HL-60 (cell line): ENCODE measurements at regions not wholly inside any gene's neighbourhood (a gene's known extent, or its start where the extent isn't known, plus 50 kb on each side); places are given as distances from the start of the nearest gene placed in this dataset.
"Not testable (repeated sequence)": the region's sequence is repeated elsewhere in the genome, so short reads cannot be mapped to it uniquely, and the experiment has no call there.

Experiments
- DNase-seq, 2 experiments: peaks; one replicate each; pipeline ENCODE4 v3.0.0-alpha.2; 2010 to 2020; ENCODE audit warnings: low read depth in 1 of 2, low spot score in 1 of 2
- H3K27ac ChIP-seq: fragments of 250-450 bp; sonication (Bioruptor Pico); replicated peaks from 2 replicates; pipeline ENCODE4 v1.5.1; 2020; ENCODE audit warnings: mild to moderate bottlenecking, moderate library complexity
- H3K27me3 ChIP-seq: fragments of 250-450 bp; sonication (Bioruptor Pico); 2 replicates; pipeline ENCODE4 v1.5.1; 2021; ENCODE audit warnings: mild to moderate bottlenecking, moderate library complexity; ENCODE audit not compliant: insufficient read depth, poor library complexity, severe bottlenecking
- H3K4me3 ChIP-seq: replicated peaks from 2 replicates; pipeline ENCODE4 v1.5.1; 2011; ENCODE audit warnings: mild to moderate bottlenecking, control low read depth, low read length; ENCODE audit not compliant: insufficient read depth
- GABPA ChIP-seq: IDR thresholded peaks from 2 replicates; pipeline ENCODE4 v1.6.1; 2012; ENCODE audit warnings: low read depth
- POLR2AphosphoS5 ChIP-seq: IDR thresholded peaks from 2 replicates; pipeline ENCODE4 v1.6.1; 2012; ENCODE audit warnings: low read depth
- SPI1 ChIP-seq: IDR thresholded peaks from 2 replicates; pipeline ENCODE4 v1.6.1; 2012; ENCODE audit warnings: low read depth, mild to moderate bottlenecking, borderline replicate concordance
- TF ChIP-seq, protein P1 (sequence below): IDR thresholded peaks from one replicate; pipeline ENCODE4 v1.5.1; 2011; ENCODE audit warnings: low read length, control low read depth, inconsistent platforms; ENCODE audit not compliant: insufficient read depth
- TF ChIP-seq, protein P2 (sequence below): IDR thresholded peaks from 2 replicates; pipeline ENCODE4 v1.6.1; 2012; ENCODE audit warnings: low read depth; ENCODE audit not compliant: insufficient replicate concordance

DNA sequence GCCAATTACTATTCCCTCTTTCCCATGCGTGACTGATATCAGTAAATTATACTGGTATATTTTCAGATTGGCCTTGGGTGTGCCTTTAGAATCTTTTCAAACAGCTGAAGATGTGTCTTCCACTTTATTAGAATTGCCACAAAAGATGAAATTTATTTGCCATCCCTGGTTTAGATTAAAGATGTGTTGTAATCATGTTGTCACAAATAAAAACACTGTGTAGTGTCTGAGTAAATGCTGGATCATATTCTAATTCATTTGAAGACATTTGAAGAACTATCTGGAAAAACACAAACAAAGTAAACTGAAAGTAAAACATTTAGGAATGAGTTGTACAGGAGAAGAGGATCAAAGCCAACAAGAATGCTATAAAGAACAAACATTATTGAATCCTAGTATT, 339.7 kb upstream of the COL8A1 start:
- Histone ChIP-seq H3K27ac (no peak overlapping the region), H3K27me3 (no peaks in the 10 kb centered on the region), H3K4me3 (no peak overlapping the region)
- TF ChIP-seq, protein P1, sequence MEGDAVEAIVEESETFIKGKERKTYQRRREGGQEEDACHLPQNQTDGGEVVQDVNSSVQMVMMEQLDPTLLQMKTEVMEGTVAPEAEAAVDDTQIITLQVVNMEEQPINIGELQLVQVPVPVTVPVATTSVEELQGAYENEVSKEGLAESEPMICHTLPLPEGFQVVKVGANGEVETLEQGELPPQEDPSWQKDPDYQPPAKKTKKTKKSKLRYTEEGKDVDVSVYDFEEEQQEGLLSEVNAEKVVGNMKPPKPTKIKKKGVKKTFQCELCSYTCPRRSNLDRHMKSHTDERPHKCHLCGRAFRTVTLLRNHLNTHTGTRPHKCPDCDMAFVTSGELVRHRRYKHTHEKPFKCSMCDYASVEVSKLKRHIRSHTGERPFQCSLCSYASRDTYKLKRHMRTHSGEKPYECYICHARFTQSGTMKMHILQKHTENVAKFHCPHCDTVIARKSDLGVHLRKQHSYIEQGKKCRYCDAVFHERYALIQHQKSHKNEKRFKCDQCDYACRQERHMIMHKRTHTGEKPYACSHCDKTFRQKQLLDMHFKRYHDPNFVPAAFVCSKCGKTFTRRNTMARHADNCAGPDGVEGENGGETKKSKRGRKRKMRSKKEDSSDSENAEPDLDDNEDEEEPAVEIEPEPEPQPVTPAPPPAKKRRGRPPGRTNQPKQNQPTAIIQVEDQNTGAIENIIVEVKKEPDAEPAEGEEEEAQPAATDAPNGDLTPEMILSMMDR: no peak
- TF ChIP-seq POLR2AphosphoS5: no peak
- TF ChIP-seq SPI1: no peak
- no peak for TF ChIP-seq GABPA
- TF ChIP-seq, protein P2, sequence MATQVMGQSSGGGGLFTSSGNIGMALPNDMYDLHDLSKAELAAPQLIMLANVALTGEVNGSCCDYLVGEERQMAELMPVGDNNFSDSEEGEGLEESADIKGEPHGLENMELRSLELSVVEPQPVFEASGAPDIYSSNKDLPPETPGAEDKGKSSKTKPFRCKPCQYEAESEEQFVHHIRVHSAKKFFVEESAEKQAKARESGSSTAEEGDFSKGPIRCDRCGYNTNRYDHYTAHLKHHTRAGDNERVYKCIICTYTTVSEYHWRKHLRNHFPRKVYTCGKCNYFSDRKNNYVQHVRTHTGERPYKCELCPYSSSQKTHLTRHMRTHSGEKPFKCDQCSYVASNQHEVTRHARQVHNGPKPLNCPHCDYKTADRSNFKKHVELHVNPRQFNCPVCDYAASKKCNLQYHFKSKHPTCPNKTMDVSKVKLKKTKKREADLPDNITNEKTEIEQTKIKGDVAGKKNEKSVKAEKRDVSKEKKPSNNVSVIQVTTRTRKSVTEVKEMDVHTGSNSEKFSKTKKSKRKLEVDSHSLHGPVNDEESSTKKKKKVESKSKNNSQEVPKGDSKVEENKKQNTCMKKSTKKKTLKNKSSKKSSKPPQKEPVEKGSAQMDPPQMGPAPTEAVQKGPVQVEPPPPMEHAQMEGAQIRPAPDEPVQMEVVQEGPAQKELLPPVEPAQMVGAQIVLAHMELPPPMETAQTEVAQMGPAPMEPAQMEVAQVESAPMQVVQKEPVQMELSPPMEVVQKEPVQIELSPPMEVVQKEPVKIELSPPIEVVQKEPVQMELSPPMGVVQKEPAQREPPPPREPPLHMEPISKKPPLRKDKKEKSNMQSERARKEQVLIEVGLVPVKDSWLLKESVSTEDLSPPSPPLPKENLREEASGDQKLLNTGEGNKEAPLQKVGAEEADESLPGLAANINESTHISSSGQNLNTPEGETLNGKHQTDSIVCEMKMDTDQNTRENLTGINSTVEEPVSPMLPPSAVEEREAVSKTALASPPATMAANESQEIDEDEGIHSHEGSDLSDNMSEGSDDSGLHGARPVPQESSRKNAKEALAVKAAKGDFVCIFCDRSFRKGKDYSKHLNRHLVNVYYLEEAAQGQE: no peak
- no peak for DNase-seq

DNA sequence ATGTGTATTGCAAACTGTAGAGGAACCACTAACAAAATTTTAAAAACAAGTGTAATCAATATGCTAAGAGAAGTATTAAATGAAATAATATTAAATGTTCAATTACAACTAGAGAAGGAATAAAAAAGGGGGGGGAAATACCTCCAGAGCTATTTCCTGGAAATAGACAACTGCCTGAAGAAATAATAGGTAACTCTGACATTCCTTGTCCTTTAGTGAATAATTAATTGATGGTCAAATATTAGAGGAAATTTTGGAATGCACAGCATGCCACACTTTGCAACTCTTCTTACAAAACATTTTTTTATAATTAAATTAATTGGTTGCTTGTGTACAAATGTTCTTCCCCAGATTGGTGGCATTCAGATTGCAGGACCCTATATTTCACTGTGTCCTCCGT, 342.6 kb upstream of the COL8A1 start:
- Histone ChIP-seq H3K27me3 (no peaks in the 10 kb centered on the region), H3K4me3 (no peak overlapping the region), H3K27ac (no peak overlapping the region)
- no peak for TF ChIP-seq GABPA
- TF ChIP-seq, protein P2: no peak
- TF ChIP-seq, protein P1: no peak
- TF ChIP-seq SPI1: no peak
- no peak for TF ChIP-seq POLR2AphosphoS5
- DNase-seq: no peak

DNA sequence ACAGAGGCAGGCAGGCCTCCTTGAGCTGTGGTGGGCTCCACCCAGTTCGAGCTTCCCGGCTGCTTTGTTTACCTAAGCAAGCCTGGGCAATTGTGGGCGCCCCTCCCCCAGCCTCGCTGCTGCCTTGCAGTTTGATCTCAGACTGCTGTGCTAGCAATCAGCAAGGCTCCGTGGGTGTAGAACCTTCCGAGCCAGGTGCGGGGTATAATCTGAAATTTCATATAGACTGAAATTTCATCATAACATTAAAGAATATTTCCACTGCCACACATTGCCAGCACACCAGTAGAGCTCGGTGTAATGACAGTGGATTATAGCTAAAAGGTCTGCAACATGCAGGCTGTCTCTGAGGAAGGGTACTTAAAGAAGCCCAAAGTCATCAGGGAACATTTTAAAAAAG, 344.3 kb upstream of the COL8A1 start:
- not testable (repeated sequence) for H3K27me3 ChIP-seq, H3K27ac ChIP-seq, DNase-seq, H3K4me3 ChIP-seq

DNA sequence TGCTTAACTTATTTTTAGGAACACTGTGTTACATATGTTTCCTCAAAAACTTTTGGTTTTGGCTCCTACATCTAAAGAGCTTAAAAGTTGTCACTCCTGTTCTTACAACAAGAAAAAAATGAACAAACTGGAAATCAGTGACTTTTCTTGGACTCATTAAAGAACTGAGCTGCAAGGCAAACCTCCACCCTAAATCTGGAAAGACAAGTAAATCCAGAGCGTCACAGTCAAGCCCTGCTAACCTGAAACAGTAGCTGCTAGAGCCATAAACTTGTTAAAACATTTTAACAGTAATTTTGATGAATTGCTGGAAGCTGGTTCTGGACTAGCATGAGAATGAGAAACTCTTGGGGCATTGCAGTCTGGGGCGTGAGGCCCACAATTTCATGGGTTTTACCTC, 350.5 kb upstream of the COL8A1 start:
- Histone ChIP-seq H3K27ac (no peak overlapping the region), H3K27me3 (no peaks in the 10 kb centered on the region), H3K4me3 (no peak overlapping the region)
- DNase-seq: no peak
- no peak for TF ChIP-seq SPI1
- TF ChIP-seq POLR2AphosphoS5: no peak
- no peak for TF ChIP-seq GABPA
- TF ChIP-seq, protein P2: no peak
- TF ChIP-seq, protein P1: no peak
